NB4 (cell line): ENCODE measurements at regions not wholly inside any gene's neighbourhood (a gene's known extent, or its start where the extent isn't known, plus 50 kb on each side); places are given as distances from the start of the nearest gene placed in this dataset.

ENCODE experiments used
- MYC ChIP-seq: IDR thresholded peaks from 2 replicates; pipeline ENCODE4 v1.6.1; 2011; ENCODE audit warnings: low read depth, low read length
- POLR2A ChIP-seq: IDR thresholded peaks from 2 replicates; pipeline ENCODE4 v1.6.1; 2011; ENCODE audit warnings: mild to moderate bottlenecking; ENCODE audit not compliant: insufficient read length; ENCODE audit errors: extremely low read depth
- TF ChIP-seq, protein P1 (sequence below): IDR thresholded peaks from one replicate; pipeline ENCODE4 v1.5.1; 2012; ENCODE audit warnings: low read depth, low read length
- TF ChIP-seq, protein P2 (sequence below): IDR thresholded peaks from 2 replicates; pipeline ENCODE4 v1.6.1; 2011; ENCODE audit warnings: low read depth, low read length

DNA sequence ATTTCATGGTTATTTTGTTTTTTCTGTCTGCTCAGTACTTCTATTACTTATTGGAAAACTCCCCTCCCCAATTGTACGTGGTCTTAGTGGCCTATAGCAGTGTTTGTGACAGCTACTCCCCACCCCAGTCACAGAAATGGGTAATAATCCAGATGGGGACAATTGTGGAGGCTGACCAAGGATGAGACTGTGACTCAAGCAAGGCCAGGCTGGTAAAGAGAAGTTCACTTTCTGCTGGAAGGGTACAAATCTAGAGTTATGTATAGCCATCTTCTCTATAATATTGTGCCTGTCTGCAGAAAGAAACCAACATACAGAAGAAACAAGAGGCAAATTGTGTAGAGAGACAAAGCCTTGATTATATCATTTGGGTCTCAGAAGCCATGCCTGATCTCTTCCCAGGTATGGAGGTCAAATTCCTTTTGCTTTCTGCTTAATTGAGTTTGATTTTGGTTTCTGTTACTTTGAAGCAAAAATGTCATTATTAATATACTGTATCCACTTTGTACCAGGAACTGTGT is 270.4 kb downstream of the HLX start:
- TF ChIP-seq, protein P1, sequence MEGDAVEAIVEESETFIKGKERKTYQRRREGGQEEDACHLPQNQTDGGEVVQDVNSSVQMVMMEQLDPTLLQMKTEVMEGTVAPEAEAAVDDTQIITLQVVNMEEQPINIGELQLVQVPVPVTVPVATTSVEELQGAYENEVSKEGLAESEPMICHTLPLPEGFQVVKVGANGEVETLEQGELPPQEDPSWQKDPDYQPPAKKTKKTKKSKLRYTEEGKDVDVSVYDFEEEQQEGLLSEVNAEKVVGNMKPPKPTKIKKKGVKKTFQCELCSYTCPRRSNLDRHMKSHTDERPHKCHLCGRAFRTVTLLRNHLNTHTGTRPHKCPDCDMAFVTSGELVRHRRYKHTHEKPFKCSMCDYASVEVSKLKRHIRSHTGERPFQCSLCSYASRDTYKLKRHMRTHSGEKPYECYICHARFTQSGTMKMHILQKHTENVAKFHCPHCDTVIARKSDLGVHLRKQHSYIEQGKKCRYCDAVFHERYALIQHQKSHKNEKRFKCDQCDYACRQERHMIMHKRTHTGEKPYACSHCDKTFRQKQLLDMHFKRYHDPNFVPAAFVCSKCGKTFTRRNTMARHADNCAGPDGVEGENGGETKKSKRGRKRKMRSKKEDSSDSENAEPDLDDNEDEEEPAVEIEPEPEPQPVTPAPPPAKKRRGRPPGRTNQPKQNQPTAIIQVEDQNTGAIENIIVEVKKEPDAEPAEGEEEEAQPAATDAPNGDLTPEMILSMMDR: no peak
- TF ChIP-seq MYC: no peak
- TF ChIP-seq POLR2A: no peak
- TF ChIP-seq, protein P2, sequence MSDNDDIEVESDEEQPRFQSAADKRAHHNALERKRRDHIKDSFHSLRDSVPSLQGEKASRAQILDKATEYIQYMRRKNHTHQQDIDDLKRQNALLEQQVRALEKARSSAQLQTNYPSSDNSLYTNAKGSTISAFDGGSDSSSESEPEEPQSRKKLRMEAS: no peak
